Vagina (tissue), 2 donors: ENCODE measurements at regions not wholly inside any gene's neighbourhood (a gene's known extent, or its start where the extent isn't known, plus 50 kb on each side); places are given as distances from the start of the nearest gene placed in this dataset.

Experiments
- POLR2A ChIP-seq, 2 donors: fragments of 450-650 bp; IDR thresholded peaks; one replicate each; pipeline ENCODE4 v1.6.1; 2017; ENCODE audit warnings: antibody characterized with exemption in 2 of 2, mild to moderate bottlenecking in 2 of 2, moderate library complexity in 2 of 2
- POLR2AphosphoS5 ChIP-seq, 2 donors: sonication (generic); formaldehyde crosslinking; IDR thresholded peaks; one replicate each; pipeline ENCODE4 v1.9.0; 2017; ENCODE audit warnings: antibody characterized with exemption in 2 of 2, mild to moderate bottlenecking in 2 of 2, low read depth in 1 of 2; ENCODE audit not compliant: insufficient read depth in 1 of 2
- TF ChIP-seq, protein P1 (sequence below), 3 experiments: fragments of 450-650 bp in 2 of 3; fragments of 200-600 bp in 1 of 3; sonication (generic) in 1 of 3; IDR thresholded peaks; one replicate each; pipeline ENCODE4 v1.5.1; 2017 to 2019; ENCODE audit warnings: antibody characterized with exemption in 3 of 3, mild to moderate bottlenecking in 2 of 3, moderate library complexity in 2 of 3

DNA sequence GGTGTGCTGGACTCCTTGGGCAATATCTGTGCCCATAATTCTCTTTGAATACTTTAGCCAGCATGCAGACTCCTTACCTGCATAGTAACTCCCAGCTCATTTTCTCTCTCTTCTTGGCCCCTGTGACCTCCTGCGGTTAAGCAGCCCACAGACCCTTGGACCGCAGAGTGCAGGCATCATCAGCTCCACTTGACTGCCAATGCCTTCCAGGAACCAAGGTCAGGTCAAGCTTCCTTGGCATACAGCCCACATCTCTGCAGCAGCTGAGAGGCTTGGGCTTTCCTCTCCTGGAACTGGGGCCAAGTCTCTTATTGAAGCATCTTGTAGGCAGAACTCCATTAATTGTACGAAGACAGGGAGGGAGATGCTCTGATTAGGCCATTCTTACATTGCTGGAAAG is 130.1 kb upstream of the PIEZO2 start:
- TF ChIP-seq, protein P1, sequence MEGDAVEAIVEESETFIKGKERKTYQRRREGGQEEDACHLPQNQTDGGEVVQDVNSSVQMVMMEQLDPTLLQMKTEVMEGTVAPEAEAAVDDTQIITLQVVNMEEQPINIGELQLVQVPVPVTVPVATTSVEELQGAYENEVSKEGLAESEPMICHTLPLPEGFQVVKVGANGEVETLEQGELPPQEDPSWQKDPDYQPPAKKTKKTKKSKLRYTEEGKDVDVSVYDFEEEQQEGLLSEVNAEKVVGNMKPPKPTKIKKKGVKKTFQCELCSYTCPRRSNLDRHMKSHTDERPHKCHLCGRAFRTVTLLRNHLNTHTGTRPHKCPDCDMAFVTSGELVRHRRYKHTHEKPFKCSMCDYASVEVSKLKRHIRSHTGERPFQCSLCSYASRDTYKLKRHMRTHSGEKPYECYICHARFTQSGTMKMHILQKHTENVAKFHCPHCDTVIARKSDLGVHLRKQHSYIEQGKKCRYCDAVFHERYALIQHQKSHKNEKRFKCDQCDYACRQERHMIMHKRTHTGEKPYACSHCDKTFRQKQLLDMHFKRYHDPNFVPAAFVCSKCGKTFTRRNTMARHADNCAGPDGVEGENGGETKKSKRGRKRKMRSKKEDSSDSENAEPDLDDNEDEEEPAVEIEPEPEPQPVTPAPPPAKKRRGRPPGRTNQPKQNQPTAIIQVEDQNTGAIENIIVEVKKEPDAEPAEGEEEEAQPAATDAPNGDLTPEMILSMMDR (IDR thresholded peaks at IDR 0.05) = no peak
- no peak for TF ChIP-seq POLR2A (IDR thresholded peaks at IDR 0.05)
- no peak for TF ChIP-seq POLR2AphosphoS5 (IDR thresholded peaks at IDR 0.05; ENCODE audit: insufficient read depth in 1 of 2, low read depth in 1 of 2)
